Stimulated activated CD8-positive, alpha-beta memory T cell treated with anti-CD3 and anti-CD28 coated beads, Interleukin-7, amount 100 ng/mL, for 48 hours (primary cell): ENCODE measurements at regions not wholly inside any gene's neighbourhood (a gene's known extent, or its start where the extent isn't known, plus 50 kb on each side); places are given as distances from the start of the nearest gene placed in this dataset.
"Not testable (repeated sequence)": the region's sequence is repeated elsewhere in the genome, so short reads cannot be mapped to it uniquely, and the experiment has no call there.

Source experiments
- DNase-seq, 2 donors: peaks; one replicate each; pipeline ENCODE4 v3.0.0-alpha.2; 2020; ENCODE audit warnings: low read depth in 1 of 2; ENCODE audit errors: extremely low read depth in 1 of 2

DNA sequence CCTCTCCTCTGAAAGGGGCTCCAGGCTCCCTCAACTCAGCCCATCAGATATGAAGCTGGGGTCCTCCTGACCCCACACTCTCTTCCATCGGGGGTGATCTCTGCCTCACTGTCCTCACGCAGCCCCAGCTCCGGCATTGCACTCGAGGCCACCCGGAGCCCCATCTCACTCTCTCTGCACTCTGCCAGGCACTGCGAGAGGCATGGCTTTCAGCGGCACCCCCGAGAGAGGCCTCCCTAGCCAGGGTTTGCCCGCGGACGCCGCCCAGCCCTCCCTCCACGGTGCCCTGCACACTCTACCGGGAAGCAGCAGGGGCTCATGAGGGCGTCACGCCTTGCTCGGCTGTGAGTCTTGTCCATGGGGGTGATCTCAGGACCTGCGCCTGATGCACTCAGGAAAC lies 436.2 kb downstream of the BRD1 start:
- DNase-seq = no peak

GRCh38 chr22:49390954-49391353 lies 436.7 kb downstream of the BRD1 start:
- DNase-seq = no peak

DNA sequence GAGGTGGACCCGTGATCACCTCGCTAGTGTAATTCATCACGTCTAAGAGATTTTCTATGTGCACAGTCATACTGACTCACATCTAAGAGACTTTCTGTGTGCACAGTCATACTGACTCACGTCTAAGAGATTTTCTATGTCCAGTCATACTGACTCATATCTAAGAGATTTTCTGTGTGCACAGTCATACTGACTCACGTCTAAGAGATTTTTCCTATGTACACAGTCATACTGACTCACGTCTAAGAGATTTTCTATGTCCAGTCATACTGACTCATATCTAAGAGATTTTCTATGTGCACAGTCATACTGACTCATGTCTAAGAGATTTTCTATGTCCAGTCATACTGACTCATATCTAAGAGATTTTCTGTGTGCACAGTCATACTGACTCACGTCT lies 443.8 kb downstream of the BRD1 start:
- not testable (repeated sequence) for DNase-seq

DNA sequence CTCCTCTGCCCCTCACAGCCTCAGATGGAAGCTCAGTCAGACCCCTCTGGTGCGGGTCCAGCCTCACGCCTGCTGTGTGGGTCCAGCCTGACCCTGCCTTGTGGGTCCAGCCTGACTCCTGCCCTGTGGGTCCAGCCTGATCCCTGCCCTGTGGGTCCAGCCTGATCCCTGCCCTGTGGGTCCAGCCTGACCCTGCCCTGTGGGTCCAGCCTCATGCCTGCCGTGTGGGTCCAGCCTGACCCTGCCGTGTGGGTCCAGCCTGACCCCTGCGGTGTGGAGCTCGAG lies 445.3 kb downstream of the BRD1 start:
- DNase-seq = no peak

DNA sequence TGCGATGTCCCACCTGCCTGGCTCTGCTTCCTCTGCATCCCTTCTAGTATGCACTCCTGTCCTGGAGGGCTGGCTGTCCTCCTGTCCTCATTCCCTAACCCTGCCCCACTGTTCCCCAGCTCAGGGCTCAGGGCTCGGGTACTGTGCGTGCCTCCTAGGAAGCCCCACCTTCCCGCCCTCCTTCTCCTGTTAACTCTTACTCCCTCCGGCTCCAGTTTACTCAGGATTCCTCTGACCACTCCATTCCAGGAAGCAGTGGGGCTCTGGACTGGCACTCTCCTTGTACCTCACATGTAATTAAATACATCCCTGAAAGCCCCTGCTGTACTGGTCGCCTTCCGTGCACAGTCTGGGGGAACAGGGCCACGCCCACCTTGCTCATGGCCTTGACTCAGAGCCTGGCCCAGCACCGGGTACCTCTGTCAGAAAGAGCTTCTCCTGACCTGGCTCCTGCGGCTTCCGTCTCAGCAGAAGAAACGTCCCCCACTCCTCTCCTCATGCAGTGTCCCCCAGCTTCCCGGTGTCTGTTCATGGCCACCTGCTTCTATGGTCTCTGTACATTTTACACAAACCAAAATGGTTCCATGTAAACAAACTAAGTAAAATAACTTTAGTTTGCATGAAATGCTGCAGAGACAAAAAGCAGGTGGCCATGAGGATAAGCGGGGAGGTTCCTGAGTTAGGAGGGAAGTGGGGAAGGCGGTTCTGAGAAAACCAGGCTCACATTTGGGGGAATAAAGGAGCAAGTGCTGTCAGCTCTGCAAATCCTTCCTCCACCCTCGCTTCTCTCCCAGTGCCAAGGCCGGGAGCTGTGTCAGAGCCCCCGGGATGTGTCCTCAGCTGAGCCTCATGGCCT lies 445.9 kb downstream of the BRD1 start:
- DNase-seq = no peak

DNA sequence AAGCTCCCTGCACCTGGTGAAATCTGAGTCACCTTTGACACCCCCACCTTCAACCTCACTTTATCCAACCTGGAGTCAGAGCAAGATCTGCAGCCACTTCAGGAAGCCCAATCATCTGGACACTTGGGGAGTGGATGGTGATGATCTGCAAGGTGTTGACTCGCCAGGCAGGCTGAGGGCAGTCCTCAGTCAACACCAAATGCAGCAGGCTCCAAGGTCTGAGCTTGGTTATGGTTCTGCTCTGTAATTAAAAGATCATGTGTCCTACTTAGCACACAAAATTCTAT lies 446.9 kb downstream of the BRD1 start:
- no peak for DNase-seq

DNA sequence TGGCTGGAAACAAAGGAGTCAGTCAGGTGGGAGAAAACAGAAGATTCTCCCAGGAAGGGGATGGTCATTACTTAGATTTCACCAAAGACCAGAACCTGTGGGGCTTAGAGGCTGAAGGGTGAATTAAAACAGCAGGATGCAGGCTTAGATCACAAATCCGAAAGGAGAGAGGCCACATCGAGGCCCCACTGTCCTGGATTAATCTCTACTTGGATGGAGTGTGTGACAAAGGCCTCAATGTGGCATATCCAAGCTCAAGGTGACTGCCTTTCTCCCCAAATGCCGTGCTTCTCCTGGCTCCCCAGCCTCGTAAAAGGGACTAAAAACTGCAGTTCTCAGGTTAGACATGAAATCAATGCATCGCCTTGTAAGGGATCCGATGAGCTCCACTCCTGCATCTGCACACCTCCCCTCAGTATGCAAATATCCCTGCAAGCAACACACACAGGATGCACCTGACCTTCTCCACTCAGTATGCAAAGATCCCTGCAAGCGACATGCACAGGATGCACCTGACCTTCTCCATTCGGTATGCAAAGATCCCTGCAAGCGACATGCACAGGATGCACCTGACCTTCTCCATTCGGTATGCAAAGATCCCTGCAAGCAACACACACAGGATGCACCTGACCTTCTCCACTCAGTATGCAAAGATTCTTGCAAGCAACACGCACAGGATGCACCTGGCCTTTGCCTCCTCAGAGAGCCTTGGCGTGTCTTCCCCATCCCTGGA lies 447.4 kb downstream of the BRD1 start:
- DNase-seq = no peak

DNA sequence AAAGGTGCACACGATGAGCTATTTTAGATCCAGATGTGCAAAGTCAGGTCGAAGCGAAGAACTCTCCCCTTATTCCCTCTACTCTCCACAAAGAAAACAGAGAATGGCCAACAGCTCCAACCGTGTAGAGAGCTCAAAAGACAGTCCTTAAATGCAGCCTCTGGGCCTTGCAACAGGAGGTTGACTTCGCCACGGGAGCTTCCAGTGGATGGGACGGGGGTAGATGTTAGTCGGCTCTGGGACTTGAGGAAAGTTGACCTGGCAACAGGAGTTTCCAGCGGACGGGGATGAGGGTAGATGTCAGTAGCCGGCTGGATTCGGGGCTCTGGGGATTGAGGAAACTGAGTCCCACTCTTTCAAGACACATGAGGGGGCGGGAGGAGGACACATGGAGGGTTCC lies 450.4 kb downstream of the BRD1 start:
- no peak for DNase-seq

GRCh38 chr22:49373801-49374226 lies 453.9 kb downstream of the BRD1 start:
- no peak for DNase-seq

DNA sequence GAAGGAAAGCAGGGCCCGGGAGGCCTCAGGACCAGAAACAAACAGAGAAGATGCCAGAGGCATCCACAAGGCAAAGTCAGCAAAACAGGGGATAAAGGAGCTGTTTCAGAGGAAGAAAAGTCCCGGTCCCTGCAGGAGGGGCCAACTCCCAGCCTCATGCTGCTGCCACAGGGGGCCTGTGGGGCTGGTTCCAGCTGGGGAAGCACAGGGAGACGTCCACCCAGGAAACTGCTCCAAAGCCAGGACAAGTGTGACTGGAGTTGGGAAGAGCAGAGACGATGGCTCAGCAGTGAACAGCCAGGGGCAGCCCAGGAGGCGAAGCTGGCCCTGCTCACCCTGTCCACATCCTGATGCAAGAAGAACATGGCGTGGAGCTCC lies 454.4 kb downstream of the BRD1 start:
- no peak for DNase-seq

GRCh38 chr22:49372530-49373288 lies 455.0 kb downstream of the BRD1 start:
- DNase-seq = no peak

DNA sequence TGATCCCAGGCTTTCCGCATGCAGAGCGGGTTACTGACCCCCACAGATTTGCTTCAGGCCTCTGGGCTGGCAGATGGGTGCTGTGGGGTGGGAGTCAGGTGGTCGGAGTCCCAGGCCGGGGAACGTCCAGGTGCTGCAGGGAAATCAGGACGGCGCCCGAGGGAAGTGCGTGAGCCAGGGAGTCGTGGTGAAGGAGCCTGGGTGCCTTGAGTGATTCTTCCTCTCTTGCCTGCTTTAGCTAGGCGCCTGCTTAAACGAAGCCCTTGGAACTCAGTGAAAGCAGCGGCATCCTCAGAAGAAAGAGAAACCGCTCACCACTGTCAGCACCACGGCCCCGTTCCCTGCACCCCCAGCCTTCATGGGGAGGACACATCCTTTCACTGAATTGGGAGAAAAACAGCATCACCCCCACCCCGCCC lies 455.6 kb downstream of the BRD1 start:
- DNase-seq = no peak

DNA sequence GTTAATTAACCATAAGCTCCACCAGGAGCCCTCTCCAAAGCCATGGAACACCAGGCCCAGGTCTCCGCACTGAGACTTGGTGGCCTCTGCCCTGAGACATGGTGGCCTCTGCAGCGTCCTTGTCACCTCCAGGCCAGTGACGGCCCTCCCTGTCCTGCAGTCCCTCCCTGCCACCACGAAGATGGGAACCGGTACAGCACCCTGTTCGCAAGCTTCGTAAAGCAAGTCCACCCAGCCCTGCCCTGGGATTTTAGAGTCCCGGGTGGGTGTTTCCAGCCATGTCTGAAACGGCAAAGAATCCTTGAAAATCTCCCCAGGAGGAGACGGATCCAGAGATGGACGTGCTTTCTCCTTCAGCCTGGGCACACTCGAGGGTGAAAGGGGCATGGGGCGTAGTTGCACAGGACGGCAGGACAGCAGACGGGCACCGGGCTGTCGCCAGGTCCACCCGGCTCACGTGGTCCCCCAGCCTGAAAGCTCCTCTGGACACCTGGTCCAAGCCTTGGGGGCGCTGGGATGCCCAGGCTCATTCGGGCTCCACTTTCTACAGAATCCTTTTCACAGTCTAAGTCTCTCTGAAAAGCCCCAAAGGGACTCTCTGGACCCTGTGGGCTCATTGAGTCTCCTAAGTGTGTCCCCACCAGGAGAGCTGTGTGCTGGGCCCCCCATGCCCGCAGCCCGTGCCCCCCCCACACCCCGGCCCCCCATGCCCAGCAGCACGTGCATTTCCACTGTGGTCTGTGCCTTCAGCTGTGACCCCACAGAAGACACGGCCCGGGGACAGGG lies 456.2 kb downstream of the BRD1 start:
- DNase-seq = no peak

GRCh38 chr22:49370627-49371301 lies 456.9 kb downstream of the BRD1 start:
- DNase-seq = no peak

DNA sequence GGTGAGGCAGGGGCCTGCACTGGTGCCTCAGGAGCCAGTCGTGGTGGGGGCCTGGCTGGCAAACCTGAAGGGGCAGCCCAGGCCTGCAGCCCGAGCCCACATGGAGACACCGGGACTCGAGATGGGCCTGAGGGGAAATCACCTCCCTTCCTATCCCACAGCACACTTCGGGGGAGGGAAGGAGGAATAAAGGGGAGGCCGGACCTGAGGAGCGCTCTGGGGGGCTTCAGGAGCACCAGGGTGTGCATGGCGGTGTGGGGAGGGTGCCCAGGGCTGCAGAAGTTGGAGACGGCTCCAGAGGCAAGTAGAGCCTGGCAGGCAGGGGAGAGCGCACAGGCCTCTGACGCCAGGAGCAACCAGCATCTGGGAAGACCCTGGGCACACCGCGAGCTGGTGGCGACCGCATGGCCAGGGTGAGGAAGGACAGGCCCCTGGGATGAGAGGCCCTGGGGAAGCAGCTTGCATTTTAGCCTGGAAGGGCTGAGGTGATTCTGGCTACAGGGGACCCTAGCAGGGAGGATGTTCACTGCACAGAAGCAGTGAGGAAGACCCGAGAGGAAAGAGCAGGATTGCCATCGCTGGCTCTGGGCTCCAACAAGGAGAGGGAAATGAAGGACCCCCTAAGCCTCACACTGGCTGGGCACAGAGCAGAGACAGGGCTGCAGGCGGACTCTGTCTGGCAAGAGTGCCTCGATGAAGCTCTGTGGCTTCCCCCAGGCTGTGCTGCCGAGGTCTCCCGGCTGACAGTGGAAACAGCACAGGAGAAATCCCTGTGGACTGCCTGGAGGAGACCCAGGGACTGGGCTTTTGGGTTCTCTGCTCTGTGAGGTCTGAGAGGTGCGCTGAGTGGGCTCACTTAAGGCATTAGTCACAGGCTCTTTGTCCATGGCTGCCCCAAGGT lies 457.7 kb downstream of the BRD1 start:
- no peak for DNase-seq

GRCh38 chr22:49368976-49369725 lies 458.5 kb downstream of the BRD1 start:
- DNase-seq = no peak

- DNase-seq = no peak
Measured at GRCh38 chr22:49368221-49368975, 459.3 kb downstream of the BRD1 start.

DNA sequence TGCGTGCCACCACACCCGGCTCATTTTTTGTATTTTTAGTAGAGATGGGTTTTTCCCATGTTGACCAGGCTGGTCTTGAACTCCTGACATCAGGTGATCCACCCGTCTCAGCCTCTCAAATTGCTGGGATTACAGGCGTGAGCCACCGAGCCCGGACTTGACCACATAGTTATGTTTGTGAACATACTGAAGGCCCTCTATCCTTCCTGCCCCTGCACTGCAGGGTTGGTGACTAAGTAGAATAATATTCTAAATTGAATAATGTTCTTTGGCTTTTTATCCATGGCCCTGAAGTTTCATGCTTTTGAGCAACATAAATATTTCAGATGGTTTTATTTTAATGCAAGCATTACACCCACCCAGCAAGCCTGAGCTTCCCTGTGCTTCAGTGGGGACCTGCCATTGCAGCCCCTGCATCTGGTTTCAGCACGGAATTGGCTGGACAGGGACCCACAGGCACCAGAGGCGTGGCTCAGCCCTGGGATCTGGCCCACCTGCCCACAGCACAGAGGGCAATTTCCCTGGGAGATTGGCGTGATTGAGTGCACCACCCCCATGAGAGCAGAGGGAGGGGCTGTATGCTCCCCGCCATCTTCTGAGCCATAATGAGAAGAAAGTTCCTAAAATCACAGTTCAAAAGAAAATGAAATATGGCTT lies 460.5 kb downstream of the BRD1 start:
- DNase-seq = no peak
